HG02938 (cell line): ENCODE measurements at regions not wholly inside any gene's neighbourhood (a gene's known extent, or its start where the extent isn't known, plus 50 kb on each side); places are given as distances from the start of the nearest gene placed in this dataset.

Experiments
- ATAC-seq: cut with Tn5 transposase; IDR thresholded peaks from one replicate; pipeline ENCODE4 v1.9.1; 2021; ENCODE audit warnings: mild to moderate bottlenecking, moderate library complexity; ENCODE audit not compliant: unreplicated experiment

GRCh38 chr16:79498928-79499327 is 101.6 kb downstream of the MAF start:
- ATAC-seq = no peak

DNA sequence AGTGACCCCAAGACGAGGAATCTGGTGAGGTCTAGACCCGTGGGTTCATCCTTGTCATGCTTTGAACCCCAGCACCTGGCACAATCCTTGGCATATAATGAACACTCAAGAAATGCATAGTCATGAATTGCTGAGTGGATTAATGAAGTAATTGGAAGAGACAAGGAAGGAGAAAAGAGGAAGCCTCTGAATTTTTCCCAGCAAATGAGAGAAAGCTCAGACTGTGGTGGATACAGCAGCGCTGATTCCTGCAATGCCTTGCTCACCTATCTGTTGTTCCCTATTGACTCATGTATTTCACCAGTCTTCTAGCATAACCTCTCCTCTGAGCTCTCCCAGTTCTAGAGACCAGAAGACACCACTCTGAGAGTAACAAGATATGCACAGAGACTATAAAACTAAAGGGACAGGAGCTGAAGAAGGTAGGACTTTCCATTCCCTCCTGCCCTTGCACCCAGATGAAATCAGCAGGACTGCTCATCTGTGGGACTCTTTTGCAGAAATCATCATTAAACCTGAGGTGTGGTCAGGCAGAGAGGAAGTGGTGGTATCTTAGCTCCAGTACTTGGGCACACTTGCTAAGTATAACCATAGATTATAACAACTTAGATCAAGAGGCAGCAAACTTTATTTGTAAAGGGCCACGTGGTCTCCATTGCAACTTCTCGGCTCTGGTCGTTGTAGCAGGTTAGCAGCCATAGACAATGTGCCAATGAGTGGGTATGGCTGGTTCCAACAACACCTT is 102.8 kb downstream of the MAF start:
- no peak for ATAC-seq

DNA sequence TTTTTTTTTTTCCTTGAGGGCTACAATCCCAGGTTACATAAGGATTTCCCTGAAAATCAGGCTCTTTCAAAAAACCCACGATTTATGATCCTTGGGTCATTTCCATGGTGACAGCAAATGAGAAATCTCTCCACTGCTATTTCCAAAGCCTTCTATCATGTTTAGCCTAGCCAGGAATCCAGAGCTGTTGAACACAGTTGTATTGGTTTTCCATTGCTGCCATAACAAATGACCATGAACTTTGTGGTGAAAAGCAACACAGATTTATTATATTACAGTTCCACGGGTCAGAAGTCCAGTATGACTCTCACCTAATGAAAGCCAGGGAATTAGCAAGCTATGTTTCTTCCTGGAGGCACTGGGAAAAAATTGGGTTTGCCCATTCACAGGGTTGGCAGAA is 106.6 kb downstream of the MAF start:
- no peak for ATAC-seq

DNA sequence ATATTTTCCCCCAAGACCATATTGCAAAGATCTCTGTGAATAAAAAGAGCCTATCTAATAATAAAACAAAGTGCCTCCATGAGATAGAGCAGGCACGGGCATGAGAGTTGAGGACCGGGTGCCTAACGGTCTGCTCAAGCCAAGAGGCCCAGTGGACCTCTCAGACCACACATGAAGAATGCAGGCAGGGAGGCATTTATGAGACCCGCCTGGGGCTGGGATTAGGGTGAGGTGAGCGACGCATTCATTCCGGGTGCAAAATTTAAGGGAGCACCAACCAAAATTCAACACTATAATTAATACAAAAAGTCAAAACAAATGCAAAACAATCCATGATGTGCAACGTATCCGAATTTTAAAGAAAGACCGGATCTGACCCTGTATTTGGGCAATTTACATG is 108.5 kb downstream of the MAF start:
- ATAC-seq = no peak

- no peak for ATAC-seq
Measured at GRCh38 chr16:79485020-79485419, 115.5 kb downstream of the MAF start.

- no peak for ATAC-seq
Measured at GRCh38 chr16:79484237-79484636, 116.3 kb downstream of the MAF start.

DNA sequence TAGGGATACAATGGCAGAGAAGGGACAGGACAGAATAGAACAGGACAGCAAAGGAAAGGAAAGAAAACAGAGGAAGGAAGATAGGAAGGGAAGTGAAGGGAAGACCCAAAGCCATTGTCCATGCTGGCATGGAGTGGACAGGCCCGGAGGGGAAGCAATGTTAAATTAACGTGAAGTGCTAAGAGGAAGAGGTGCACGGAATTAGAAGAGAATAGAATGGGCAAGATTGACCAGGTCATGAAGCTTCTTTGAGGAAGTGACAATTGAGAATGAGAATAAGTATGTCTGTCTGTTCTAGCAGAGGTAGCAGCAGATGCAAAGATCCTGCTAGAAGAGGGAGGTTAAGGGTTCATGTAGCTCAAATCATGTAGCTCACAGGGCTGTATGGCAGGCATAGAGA is 117.2 kb downstream of the MAF start:
- ATAC-seq = no peak

DNA sequence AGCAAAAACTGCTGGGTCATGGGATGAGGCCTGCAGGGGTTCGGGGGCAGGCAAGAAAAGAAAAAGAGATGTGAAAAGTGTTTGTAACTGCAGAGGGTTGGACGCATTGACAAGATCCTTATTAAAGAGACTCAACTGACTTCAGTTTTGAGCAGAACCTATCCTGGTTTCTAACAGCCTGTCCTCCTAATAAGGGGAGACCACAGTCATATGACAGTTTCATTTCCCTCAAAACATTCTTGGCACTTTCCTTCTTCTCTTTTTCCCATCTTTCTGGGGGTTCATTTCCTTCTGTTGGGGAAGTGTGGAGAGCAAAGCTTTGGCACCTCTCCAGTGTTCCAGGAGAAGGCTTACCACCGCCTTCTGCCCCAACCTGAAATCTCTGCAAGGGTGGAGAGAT is 118.5 kb downstream of the MAF start:
- ATAC-seq = no peak

DNA sequence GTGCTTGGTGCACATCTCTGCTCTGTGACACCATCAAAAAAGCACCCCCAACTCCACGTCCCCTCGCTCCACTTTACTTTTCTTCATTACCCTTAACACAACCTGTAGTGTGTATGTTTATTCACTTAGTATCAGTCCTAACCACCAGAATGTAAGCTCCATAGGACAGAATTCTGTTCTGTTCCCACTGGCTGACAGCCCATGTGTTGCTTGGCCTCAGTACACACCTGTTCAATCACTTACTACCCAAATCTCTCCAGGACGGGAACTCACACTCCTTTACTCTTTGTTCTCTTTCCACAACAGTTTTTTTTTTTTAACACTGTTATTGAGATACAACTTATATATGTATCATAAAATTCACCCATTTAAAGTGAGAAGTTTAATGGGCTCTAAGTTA is 119.6 kb downstream of the MAF start:
- ATAC-seq = no peak

DNA sequence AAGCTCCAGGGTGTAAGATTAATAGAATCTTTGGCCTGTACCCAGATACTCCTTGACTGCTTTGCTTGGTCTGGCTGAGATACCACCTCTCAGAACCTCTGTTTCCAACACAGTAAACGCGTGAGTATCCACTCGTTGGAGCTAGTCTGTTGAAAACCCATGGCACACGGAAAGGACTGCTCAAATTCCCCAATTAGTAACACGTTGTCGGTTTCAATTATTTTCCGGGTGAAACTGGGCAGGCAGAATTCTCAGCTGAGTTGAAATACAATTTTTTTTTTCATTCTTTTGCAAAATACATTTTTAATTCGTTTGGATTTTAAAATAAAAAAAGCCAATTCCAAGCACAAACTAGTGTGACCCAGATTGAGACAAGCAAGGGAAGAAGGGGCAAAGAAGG is 120.5 kb downstream of the MAF start:
- ATAC-seq = no peak

- no peak for ATAC-seq
Measured at GRCh38 chr16:79476580-79476979, 124.0 kb downstream of the MAF start.

- ATAC-seq = no peak
Measured at GRCh38 chr16:79475841-79476240, 124.7 kb downstream of the MAF start.

GRCh38 chr16:79473456-79473855 is 127.1 kb downstream of the MAF start:
- no peak for ATAC-seq

GRCh38 chr16:79472426-79472825 is 128.1 kb downstream of the MAF start:
- no peak for ATAC-seq

GRCh38 chr16:79469999-79470398 is 130.5 kb downstream of the MAF start:
- ATAC-seq = no peak

DNA sequence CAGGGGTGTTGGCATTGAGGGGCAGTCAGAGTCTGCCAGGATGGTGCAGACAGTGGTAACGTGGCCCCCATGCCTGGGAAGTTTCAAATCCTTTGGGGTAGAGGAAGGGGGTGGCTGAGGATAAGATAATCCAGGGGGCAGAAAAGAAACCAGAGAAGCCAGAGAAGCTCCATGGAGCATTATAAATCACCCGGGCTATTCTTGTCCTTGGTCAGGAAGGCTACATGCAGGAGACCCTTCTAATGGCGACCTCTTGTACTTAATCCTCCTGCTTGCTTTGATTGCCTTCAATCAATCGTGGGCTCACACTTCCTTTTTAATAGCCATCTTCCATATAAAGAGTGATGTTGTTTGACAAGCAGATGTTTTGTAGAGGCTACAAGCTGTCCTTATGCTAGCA is 131.9 kb downstream of the MAF start:
- no peak for ATAC-seq

GRCh38 chr16:79468121-79468552 is 132.4 kb downstream of the MAF start:
- ATAC-seq = no peak

GRCh38 chr16:79466111-79466510 is 134.4 kb downstream of the MAF start:
- no peak for ATAC-seq

DNA sequence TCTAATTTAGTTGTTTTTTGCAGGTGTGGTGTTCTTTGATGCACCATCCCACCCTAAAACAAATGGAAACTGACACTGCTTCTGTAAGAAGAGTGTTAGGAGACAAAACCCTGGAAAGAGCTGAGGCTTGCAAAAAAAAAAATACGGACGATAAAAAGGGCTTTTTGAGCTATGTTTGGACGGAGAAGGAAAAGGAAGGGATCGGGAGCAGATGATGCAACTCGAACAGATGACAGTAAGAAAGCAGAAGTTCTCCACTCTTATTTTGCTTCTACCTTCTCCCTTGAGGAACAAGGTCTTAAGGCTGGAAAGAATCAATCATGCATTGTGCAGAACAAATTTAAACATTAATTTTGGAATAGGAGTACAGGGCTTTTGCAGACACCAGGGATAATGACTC is 136.7 kb downstream of the MAF start:
- ATAC-seq = no peak

GRCh38 chr16:79456036-79456435 is 144.5 kb downstream of the MAF start:
- no peak for ATAC-seq

DNA sequence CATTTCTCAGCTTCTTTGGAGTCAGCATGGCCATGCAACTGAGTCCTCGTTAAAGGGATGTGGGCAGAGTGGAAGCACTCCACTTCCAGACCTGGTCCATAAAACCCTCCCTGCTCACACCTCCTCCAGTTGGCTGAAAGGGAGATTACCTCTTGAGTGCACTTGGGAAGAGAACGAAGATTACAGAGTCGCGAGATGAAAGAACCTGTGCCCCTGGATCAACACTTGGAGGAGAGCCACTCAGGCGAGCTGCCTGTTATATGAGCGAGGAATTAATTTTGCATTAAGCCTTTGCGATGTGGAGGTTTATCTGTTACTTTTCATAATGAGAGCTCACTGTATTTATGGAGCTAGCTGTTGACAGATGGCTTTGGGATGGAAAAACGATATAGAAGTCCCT is 147.9 kb downstream of the MAF start:
- ATAC-seq = no peak

DNA sequence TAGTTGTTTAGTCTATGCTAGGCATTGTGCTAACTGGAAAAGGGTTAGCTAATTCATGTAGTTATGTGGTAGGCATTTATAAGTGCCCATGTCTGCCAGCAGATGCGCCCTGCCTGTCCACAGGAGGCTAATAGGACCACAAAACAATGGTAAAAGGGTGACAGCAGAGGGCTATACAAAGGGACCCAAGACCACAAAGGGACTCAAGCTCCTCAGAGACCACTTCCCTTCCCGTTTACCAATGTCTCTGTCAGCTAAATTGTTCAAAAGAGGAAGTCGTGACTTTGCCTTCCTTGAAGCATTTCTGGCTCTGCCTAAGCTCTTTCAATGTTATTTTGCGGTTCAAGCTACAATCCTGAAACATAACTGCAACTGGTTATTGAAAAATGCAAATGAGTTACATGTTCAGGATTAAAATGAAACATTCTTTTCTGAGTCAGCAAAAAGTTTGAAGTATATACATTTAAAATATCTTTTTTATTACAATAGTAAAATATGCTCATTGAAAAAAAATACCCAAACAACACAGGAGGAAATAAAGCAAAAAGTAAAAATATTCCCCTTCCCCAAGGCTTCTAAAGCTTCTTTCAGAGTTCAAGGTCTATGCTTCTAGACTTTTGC is 149.2 kb downstream of the MAF start:
- peak; percentile 76 for ATAC-seq

DNA sequence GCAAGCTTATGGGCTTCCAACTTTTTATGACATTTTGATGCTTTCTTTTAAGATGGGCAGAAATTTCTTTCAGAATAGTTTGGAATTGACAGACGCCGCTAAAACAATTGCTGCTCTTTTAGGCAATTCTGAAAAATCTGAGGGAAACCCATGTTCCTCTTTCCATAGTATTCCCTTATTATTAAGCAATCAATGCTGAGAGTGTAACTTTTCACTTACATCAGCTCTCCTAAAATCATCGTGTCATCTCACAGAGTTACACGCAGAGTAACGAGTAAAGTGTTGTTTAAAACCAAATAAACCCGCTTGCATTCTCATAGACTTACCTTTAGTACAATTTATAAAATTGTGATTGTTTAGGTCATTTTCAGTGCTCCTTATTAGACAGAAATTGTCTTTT is 150.6 kb downstream of the MAF start:
- ATAC-seq = no peak
